Large intestine (tissue), 3 donors: ENCODE measurements at regions not wholly inside any gene's neighbourhood (a gene's known extent, or its start where the extent isn't known, plus 50 kb on each side); places are given as distances from the start of the nearest gene placed in this dataset.
A peak's percentile ranks its signal among the peaks of the same experiment; 100 is the strongest.

Experiments used
- DNase-seq, 2 donors: peaks; one replicate each; pipeline versions ENCODE4 v3.0.0 to v3.0.0-alpha.2; 2013
- H3K27ac ChIP-seq: one replicate; pipeline ENCODE4 v1.5.1; 2013; ENCODE audit warnings: low read length
- H3K27me3 ChIP-seq: 2 replicates; pipeline ENCODE4 v1.6.1; 2013; ENCODE audit warnings: low read length; ENCODE audit not compliant: control insufficient read depth, insufficient read depth
- H3K36me3 ChIP-seq: 2 replicates; pipeline ENCODE4 v1.6.1; 2013; ENCODE audit warnings: low read length; ENCODE audit not compliant: control insufficient read depth, insufficient read depth
- H3K4me1 ChIP-seq: one replicate; pipeline ENCODE4 v1.6.1; 2013; ENCODE audit warnings: low read length; ENCODE audit not compliant: control insufficient read depth, insufficient read depth
- H3K4me3 ChIP-seq: one replicate; pipeline ENCODE4 v1.5.1; 2013; ENCODE audit warnings: low read length
- H3K9me3 ChIP-seq: one replicate; pipeline ENCODE4 v1.6.1; 2013; ENCODE audit warnings: mild to moderate bottlenecking, low read depth, low read length, moderate library complexity; ENCODE audit not compliant: control insufficient read depth
- WGBS: methylation state at CpG from one replicate; pipeline ENCODE4 v1.1.5; 2013; ENCODE audit warnings: low lambda C conversion rate; ENCODE audit not compliant: insufficient coverage; 5-methylcytosine and 5-hydroxymethylcytosine counted together

DNA sequence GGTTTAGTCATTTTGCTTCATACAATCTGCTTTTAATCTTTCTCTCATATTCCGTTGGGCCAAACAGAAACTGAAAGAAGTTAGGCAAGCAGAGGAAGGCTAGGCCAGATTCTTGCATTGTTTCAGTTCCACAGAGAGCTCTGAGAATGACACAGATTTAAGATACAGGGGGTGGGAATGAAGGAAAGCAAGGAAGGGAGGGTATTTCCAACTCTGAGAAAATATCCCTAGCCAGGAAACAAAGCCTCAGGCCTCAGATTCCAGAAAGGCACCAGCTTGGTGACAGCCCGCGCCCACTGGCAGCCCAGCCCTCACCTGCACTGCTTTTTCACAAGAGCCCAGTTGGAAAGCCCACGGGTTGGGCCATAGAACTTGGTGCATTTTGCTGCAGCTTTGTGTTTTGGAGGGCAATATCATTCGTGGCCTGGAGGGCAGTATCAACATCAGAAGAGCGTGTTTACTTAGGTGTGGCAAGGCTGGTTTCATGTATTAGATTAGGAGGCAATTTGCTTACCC, 63.5 kb downstream of the ENC1 start:
- no peak overlapping the region for H3K4me3 ChIP-seq
- peak; percentile 36 to 82 for DNase-seq

DNA sequence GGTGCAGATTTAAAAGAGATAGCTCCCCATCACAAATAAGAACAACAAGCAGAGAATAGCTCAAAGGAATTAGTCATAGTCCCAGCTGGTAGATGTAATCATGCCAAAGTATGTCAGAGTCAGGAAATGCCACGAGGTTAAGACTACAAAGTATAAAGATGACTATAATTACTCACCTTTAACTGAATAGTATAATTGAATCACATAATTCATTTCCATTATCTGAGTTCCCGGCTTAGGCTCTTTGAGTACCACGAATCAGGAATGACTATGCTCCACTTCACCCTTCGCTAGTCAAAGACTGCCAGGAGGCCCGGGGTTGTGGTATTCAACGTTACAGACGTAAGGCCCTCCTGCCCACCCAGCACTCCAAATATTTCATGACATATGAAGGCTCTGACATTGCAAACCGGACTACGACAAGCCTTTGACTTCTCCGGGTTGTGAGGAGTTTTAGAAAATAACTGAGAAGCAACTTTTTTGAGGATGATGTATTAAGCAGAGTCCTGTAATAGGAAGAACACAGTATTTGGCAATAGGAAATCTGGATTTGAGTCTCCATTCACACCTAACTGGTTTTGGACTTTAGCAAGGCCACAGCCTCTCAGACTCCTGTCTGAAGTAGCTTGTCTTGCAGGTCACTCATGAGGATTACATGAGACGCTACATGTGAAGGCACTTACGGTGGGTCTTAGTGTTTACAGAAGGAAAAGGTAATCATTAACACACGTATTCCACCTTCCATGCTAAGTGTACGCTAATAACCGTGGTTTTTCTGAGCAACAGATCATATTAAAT, 64.6 kb downstream of the ENC1 start:
- Histone ChIP-seq H3K27ac (peak overlapping the region; percentile 93), H3K27me3 (no peaks in the 10 kb centered on the region), H3K4me3 (no peak overlapping the region), H3K4me1 (peaks cover 40% of the 10 kb centered on the region), H3K36me3 (no peaks in the 10 kb centered on the region), H3K9me3 (no peaks in the 10 kb centered on the region)
- peak; percentile 44 to 78 for DNase-seq
- 40% methylated on average over 3 of the region's 15 CpGs for WGBS

More for the DNA sequence above, 63.5 kb downstream of the ENC1 start:
- Histone ChIP-seq H3K4me1 (peaks cover 44% of the 10 kb centered on the region), H3K27ac (peak overlapping the region; percentile 93), H3K9me3 (no peaks in the 10 kb centered on the region), H3K27me3 (no peaks in the 10 kb centered on the region), H3K36me3 (no peaks in the 10 kb centered on the region)
- WGBS: no CpG with 5 or more reads among the region's 6 CpGs

DNA sequence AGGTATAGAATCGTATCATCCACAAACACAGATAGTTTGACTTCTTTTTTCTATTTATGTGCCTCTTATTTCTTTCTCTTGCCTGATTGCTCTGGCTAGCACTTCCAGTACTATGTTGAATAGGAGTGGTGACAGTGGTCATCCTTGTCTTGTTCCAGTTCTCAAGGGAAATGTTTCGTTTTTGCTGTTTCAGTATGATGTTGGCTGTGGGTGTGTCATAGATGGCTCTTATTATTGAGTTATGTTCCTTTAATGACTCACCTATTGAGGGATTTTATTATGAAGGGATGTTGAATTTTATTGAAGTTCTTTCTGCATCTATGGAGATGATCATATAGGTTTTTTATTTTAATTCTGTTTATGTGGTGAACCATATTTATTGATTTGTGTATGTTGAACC, 70.3 kb downstream of the ENC1 start:
- H3K27me3 ChIP-seq: no peaks in the 10 kb centered on the region
- H3K27ac ChIP-seq: no peak overlapping the region
- DNase-seq: no peak
- H3K9me3 ChIP-seq: peaks cover 5% of the 10 kb centered on the region
- no peaks in the 10 kb centered on the region for H3K36me3 ChIP-seq
- H3K4me3 ChIP-seq: no peak overlapping the region
- H3K4me1 ChIP-seq: peaks cover 17% of the 10 kb centered on the region
- WGBS: 100% methylated on average over 1 of the region's 2 CpGs

DNA sequence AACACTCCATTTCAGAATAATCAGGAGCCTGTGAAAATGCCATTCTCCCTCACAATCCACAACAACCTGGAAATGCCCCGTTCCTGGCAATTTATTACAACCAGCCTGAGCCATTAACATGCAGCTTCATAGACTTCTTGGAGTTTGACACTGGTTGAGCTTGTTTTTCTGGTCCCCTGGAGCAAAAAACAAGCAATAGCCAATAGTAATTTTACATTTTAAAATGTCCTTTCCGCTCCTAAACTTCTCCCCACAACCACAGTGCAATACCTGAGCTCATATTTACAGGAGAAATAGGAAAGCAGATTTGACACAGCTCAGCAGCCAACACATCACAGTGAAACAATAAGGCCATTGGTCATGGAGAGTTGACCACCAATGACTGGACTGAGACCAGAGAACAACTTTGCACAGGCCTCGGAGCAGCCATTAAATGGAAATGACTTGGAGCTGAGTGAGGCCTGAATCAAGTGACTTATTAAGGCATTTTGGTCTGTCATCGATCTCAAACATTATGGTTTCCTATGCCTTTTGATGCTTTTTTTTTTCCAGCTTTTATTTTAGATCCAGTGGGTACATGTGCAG, 73.0 kb downstream of the ENC1 start:
- Histone ChIP-seq H3K4me3 (no peak overlapping the region), H3K4me1 (peaks cover 10% of the 10 kb centered on the region), H3K27ac (peak overlapping the region; percentile 2), H3K27me3 (no peaks in the 10 kb centered on the region), H3K36me3 (no peaks in the 10 kb centered on the region), H3K9me3 (peaks cover 5% of the 10 kb centered on the region)
- peak; percentile 33 to 71 for DNase-seq
- WGBS: no CpG with 5 or more reads among the region's 4 CpGs

DNA sequence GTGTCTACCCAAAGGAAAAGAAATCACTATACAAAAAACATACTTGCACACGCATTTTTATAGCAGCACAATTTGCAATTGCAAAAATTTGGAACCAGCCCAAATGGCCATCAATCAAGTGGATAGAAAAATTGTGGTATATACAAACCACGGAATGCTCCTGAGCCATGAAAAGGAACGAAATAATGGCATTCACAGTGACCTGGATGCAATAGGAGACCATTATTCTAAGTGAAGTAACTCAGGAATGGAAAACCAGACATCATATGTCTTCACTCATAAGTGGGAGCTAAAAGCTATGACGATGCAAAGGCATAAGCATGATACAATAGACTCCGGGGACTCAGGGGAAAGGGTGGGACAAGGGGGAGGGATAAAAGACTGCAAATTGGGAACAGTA, 78.4 kb downstream of the ENC1 start:
- H3K36me3 ChIP-seq: no peaks in the 10 kb centered on the region
- no peak overlapping the region for H3K4me3 ChIP-seq
- WGBS: 100% methylated on average over 2 of the region's 5 CpGs

DNA sequence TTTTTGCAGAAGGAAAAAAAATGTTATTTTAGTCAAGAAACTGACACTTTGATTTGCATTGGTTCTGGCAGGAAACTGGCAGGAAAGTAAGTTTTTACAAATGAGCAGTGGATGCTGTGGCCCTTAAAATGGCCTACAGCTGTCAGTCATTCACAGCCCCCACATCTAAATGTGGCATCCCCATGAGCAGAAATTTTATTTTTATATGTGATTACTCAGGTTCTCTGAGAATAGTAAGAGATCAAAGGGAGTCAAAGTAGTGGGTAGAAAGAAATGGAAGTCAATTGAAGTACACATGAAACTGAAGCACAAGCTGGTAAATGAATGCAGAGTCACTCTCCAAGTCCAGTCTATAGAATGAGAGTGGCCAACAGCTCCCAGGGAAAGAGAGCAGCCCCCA, 80.3 kb downstream of the ENC1 start:
- H3K4me1 ChIP-seq: no peaks in the 10 kb centered on the region
- no peaks in the 10 kb centered on the region for H3K36me3 ChIP-seq
- no peak overlapping the region for H3K27ac ChIP-seq
- no peaks in the 10 kb centered on the region for H3K9me3 ChIP-seq
- no peak for DNase-seq
- no peak overlapping the region for H3K4me3 ChIP-seq
- H3K27me3 ChIP-seq: no peaks in the 10 kb centered on the region

More for the DNA sequence above, 78.4 kb downstream of the ENC1 start:
- no peak overlapping the region for H3K27ac ChIP-seq
- no peak for DNase-seq
- H3K27me3 ChIP-seq: no peaks in the 10 kb centered on the region
- H3K9me3 ChIP-seq: no peaks in the 10 kb centered on the region
- peaks cover 4% of the 10 kb centered on the region for H3K4me1 ChIP-seq

DNA sequence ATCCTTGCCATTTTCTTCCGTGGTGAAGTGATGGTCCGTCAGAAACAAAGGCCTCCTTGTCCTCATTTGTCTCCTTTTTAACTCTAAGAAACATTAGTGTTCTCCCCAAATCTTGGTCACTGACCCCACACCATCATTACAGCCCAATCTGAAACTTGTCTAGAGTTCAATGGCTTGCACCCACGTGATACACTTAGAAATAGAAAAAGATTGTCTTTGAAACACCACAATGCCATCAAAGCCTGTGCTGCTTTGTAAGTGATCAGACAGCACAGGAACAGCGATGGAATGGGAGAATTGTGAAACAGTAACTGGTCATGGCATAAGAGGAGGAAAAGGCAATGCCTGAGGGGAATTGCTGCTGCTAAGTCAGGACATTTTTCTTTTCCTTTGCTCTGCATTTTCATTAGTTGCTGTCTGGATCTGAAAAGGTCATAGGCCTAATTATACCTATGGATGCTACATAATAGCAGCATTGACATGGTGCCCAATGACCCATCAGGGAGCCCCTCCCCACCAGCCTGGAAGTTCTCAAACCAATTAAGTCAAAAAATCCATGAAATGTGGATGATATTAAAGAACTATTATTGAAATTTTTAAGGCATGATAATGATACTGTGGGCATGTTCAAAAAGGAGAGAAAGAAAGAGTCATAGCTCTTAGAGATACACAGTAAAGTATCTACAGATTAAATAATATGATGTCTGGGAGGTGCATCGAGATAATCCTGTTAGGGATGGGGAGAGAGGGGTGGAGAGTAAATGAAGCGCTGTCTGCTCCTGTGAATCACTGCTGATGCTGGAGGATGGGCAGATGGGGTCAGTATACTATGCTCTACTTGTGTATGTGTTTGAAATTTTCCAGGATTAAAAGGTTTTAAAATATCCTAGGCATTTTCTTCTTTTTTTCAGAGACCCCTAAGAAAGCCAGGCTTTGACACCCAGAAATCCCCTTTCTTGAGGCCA, 83.6 kb downstream of the ENC1 start:
- no peaks in the 10 kb centered on the region for H3K9me3 ChIP-seq

DNA sequence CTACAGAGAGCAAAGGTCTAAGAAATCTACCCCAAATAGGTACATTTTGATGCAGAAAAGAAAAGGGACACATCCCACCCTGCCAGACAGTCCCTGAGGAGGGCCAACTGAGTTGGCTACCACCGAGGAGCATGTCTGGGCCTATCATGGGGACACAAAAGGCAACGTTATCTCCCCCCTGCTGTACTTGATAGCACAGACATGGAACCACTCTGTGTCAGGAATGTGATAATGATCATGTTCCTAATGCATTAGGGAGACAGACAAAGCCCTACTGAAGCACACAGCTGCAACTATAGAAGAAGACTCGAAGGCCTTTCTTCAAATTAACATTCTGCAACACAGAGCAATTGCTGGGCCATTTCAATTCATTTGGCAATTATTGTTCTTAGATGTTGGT, 84.5 kb downstream of the ENC1 start:
- no peaks in the 10 kb centered on the region for H3K27me3 ChIP-seq
- H3K9me3 ChIP-seq: no peaks in the 10 kb centered on the region
- H3K4me1 ChIP-seq: no peaks in the 10 kb centered on the region
- no peak overlapping the region for H3K4me3 ChIP-seq
- DNase-seq: no peak
- WGBS: no CpG with 5 or more reads among the region's 3 CpGs
- no peak overlapping the region for H3K27ac ChIP-seq
- no peaks in the 10 kb centered on the region for H3K36me3 ChIP-seq

More for the DNA sequence above, 83.6 kb downstream of the ENC1 start:
- no peak overlapping the region for H3K27ac ChIP-seq
- DNase-seq: no peak
- no peaks in the 10 kb centered on the region for H3K4me1 ChIP-seq
- no peak overlapping the region for H3K4me3 ChIP-seq
- no peaks in the 10 kb centered on the region for H3K36me3 ChIP-seq
- 100% methylated on average over 2 of the region's 6 CpGs for WGBS
- H3K27me3 ChIP-seq: no peaks in the 10 kb centered on the region

DNA sequence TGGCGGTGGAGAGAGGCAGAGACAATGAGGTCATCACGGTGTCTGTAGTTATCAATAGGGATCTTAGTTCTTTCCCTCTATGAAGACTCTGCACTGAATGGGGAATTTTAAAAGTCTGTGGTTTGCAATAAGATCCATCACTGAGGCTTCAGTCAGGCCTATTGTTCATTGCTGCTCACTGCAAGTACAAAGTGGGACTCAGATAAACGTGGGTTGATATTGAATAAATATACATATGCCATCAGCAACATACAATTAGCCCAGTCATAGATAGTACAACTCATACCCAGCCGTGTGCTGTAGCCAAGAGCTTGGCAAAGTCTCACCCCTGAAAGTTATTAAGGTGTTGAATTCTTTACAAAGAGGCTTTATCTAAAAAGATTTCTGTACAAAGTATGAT, 88.4 kb downstream of the ENC1 start:
- DNase-seq: no peak
- H3K4me1 ChIP-seq: no peaks in the 10 kb centered on the region
- no peaks in the 10 kb centered on the region for H3K27me3 ChIP-seq
- H3K4me3 ChIP-seq: no peak overlapping the region
- no peak overlapping the region for H3K27ac ChIP-seq
- 100% methylated on average over 1 of the region's 4 CpGs for WGBS
- no peaks in the 10 kb centered on the region for H3K9me3 ChIP-seq
- no peaks in the 10 kb centered on the region for H3K36me3 ChIP-seq

DNA sequence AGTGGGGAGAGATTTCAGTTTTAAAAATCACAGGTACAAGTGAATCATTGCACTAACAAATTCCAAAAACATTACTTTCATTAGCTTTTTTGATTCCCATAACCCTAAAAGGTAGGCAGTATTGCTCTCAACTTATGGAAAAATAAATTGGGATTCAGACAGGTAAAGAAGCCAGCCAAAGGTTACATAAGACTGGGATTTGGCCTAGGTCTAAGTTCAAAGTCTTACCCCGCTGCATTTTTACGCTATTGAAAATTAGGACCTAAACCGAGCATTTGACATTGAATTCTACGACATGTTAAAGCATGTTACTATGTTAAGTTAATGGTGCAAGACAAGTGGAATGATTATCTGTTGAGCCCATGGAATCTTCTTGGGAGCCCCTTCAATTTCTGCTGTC, 89.6 kb downstream of the ENC1 start:
- no CpG with 5 or more reads among the region's 4 CpGs for WGBS
- Histone ChIP-seq H3K9me3 (no peaks in the 10 kb centered on the region), H3K4me3 (no peak overlapping the region), H3K36me3 (no peaks in the 10 kb centered on the region), H3K27ac (no peak overlapping the region), H3K4me1 (no peaks in the 10 kb centered on the region), H3K27me3 (no peaks in the 10 kb centered on the region)
- no peak for DNase-seq
